Osteocyte (in vitro differentiated cells): ENCODE measurements at regions not wholly inside any gene's neighbourhood (a gene's known extent, or its start where the extent isn't known, plus 50 kb on each side); places are given as distances from the start of the nearest gene placed in this dataset.
A peak's percentile ranks its signal among the peaks of the same experiment; 100 is the strongest.

ENCODE experiments used
- DNase-seq: peaks from one replicate; pipeline ENCODE4 v3.0.0; 2021; ENCODE audit warnings: mixed read lengths; ENCODE audit not compliant: unreplicated experiment; ENCODE audit errors: extremely low spot score
- H3K27ac Mint-ChIP-seq: one replicate; pipeline ENCODE4 v1.8.0; 2021; ENCODE audit warnings: mild to moderate bottlenecking, mixed read lengths; ENCODE audit not compliant: unreplicated experiment
- H3K27me3 Mint-ChIP-seq: one replicate; pipeline ENCODE4 v1.8.0; 2021; ENCODE audit warnings: mixed read lengths; ENCODE audit not compliant: unreplicated experiment
- H3K36me3 Mint-ChIP-seq: one replicate; pipeline ENCODE4 v1.8.0; 2021; ENCODE audit warnings: mixed read lengths; ENCODE audit not compliant: unreplicated experiment
- H3K4me1 Mint-ChIP-seq: one replicate; pipeline ENCODE4 v1.8.0; 2021; ENCODE audit warnings: mixed read lengths; ENCODE audit not compliant: unreplicated experiment
- H3K4me3 Mint-ChIP-seq: one replicate; pipeline ENCODE4 v1.8.0; 2021; ENCODE audit warnings: mild to moderate bottlenecking, moderate library complexity, mixed read lengths; ENCODE audit not compliant: unreplicated experiment
- H3K9me3 Mint-ChIP-seq: one replicate; pipeline ENCODE4 v1.8.0; 2021; ENCODE audit warnings: mixed read lengths; ENCODE audit not compliant: unreplicated experiment
- TF ChIP-seq, protein P1 (sequence below): fragments of 200-600 bp; sonication (generic); IDR thresholded peaks from 2 replicates; pipeline ENCODE4 v1.5.0; 2021; ENCODE audit warnings: antibody characterized with exemption, mild to moderate bottlenecking, moderate library complexity

GRCh38 chr4:124409044-124409443 is 303.5 kb downstream of the ANKRD50 start:
- DNase-seq, result no peak
- TF ChIP-seq, protein P1, sequence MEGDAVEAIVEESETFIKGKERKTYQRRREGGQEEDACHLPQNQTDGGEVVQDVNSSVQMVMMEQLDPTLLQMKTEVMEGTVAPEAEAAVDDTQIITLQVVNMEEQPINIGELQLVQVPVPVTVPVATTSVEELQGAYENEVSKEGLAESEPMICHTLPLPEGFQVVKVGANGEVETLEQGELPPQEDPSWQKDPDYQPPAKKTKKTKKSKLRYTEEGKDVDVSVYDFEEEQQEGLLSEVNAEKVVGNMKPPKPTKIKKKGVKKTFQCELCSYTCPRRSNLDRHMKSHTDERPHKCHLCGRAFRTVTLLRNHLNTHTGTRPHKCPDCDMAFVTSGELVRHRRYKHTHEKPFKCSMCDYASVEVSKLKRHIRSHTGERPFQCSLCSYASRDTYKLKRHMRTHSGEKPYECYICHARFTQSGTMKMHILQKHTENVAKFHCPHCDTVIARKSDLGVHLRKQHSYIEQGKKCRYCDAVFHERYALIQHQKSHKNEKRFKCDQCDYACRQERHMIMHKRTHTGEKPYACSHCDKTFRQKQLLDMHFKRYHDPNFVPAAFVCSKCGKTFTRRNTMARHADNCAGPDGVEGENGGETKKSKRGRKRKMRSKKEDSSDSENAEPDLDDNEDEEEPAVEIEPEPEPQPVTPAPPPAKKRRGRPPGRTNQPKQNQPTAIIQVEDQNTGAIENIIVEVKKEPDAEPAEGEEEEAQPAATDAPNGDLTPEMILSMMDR, result no peak
- H3K4me3 Mint-ChIP-seq, result no peak overlapping the region

DNA sequence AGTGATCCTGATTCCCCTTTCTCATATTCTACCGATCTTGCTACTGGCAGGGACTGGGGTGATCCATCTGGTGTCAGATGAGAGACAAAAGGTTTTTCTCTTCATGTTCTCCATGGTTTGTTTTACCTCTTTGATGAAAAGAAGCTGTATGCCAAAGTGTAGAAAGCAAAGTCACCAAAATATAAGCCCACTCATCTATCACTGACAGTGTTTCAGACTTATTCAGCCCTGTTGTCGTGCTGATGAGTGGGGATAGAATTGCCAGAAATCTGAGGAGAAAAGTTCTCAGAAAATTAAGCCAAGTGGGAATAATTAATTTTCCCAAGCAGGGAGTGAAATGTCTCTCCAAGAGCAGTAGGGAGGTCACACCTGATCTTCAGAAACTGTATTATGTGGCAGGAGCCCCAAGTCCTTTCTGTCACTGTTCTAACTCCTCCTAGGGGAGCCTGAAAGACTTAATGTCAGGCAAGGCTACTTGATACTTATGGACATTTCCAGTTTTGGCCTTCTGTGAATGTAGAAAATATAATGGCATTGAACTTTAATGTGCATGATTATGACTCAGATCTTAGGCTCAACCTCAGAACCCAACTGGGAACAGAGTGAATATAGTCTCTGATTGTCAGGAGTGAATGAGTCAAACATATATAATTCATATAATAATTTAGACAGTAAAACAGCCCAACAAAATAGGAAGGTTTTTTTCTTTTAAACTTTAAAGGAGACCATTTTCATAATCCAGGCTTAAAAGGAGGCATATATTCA is 298.1 kb downstream of the ANKRD50 start:
- TF ChIP-seq, protein P1, result no peak

More at GRCh38 chr4:124409044-124409443, 303.5 kb downstream of the ANKRD50 start:
- no peaks in the 10 kb centered on the region for H3K27me3 Mint-ChIP-seq
- no peaks in the 10 kb centered on the region for H3K36me3 Mint-ChIP-seq
- peaks cover 8% of the 10 kb centered on the region for H3K9me3 Mint-ChIP-seq
- peaks cover 22% of the 10 kb centered on the region for H3K4me1 Mint-ChIP-seq
- peak overlapping the region; percentile 58 for H3K27ac Mint-ChIP-seq

DNA sequence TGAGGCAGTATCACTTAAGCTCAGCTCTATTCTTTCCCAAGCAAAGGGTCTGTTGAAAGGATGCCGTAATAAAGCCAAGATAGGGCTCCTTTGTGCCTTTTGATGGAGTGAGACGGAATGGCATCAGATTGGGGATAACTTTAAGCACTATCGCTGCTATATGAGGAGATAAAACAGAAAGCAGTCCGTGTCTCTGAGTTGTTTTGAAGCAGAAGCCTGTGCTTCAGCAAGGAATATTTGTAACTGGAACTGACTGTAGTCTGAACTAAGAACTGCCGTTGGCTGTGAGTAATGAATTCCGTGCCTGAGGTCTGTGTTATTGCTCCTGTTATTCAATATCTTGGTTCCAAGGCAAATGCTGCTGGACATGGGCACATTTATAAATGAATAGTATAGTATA is 297.4 kb downstream of the ANKRD50 start:
- H3K9me3 Mint-ChIP-seq, result no peaks in the 10 kb centered on the region
- peaks cover 41% of the 10 kb centered on the region for H3K4me1 Mint-ChIP-seq
- no peaks in the 10 kb centered on the region for H3K27me3 Mint-ChIP-seq
- peak overlapping the region; percentile 36 for H3K4me3 Mint-ChIP-seq
- TF ChIP-seq, protein P1, result no peak
- H3K27ac Mint-ChIP-seq, result peak overlapping the region; percentile 81
- DNase-seq, result no peak
- H3K36me3 Mint-ChIP-seq, result no peaks in the 10 kb centered on the region

More for the DNA sequence above, 298.1 kb downstream of the ANKRD50 start:
- no peak for DNase-seq
- peaks cover 45% of the 10 kb centered on the region for H3K4me1 Mint-ChIP-seq
- peak overlapping the region; percentile 81 for H3K27ac Mint-ChIP-seq
- no peaks in the 10 kb centered on the region for H3K27me3 Mint-ChIP-seq
- peak overlapping the region; percentile 36 for H3K4me3 Mint-ChIP-seq
- H3K36me3 Mint-ChIP-seq, result no peaks in the 10 kb centered on the region
- no peaks in the 10 kb centered on the region for H3K9me3 Mint-ChIP-seq

DNA sequence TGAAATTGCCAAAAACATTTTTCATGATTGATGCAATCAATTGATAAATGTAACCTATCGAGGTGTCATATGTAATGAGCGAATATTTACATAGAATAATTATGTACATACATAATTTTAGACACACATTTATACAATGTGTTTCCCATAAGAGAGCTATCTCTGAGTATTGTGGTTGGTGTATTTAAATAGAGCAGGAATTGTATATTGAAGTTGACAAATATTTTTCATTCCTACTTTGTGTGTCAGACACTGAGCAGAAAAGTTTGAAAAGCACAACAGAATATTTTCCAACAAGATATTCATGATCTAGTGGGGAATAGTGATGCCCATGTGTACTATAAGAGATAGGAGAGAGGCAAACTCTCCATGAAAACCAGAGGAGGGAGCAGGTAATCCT is 295.2 kb downstream of the ANKRD50 start:
- Mint-ChIP-seq H3K27me3 (no peaks in the 10 kb centered on the region), H3K27ac (no peak overlapping the region), H3K36me3 (peaks cover 2% of the 10 kb centered on the region), H3K4me1 (peaks cover 52% of the 10 kb centered on the region), H3K4me3 (no peak overlapping the region), H3K9me3 (no peaks in the 10 kb centered on the region)
- TF ChIP-seq, protein P1, result no peak
- no peak for DNase-seq

DNA sequence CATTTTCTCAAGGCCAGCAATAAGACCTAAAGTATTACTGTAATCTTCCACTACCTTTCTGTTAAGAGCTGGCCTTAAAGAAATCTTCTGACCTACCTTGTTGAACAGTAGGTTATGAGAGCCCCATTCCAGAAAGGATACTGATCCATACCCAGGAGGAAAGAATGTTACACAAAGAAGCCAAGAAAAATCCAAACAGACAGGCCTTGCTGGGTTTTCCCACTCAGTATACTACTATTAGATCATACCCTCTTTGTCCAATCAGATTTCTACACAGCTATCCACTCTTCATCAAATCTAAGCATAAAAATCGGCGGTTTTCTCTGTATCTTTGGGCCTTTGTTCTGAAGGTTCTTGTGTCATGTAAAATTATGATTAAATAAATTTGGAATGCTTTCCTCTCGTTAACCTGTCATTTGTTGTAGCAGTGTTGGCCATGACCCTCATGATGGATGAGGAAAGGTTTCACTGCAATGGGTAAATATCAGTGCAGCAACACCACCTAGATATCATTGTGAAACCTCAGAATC is 292.3 kb downstream of the ANKRD50 start:
- peaks cover 2% of the 10 kb centered on the region for H3K36me3 Mint-ChIP-seq
- no peak for DNase-seq
- no peak overlapping the region for H3K27ac Mint-ChIP-seq
- H3K4me1 Mint-ChIP-seq, result peaks cover 42% of the 10 kb centered on the region
- no peak overlapping the region for H3K4me3 Mint-ChIP-seq
- no peaks in the 10 kb centered on the region for H3K9me3 Mint-ChIP-seq
- TF ChIP-seq, protein P1, result no peak
- H3K27me3 Mint-ChIP-seq, result no peaks in the 10 kb centered on the region
